ENCODE measurements at regions not wholly inside any gene's neighbourhood (a gene's known extent, or its start where the extent isn't known, plus 50 kb on each side); places are given as distances from the start of the nearest gene placed in this dataset.

DNA sequence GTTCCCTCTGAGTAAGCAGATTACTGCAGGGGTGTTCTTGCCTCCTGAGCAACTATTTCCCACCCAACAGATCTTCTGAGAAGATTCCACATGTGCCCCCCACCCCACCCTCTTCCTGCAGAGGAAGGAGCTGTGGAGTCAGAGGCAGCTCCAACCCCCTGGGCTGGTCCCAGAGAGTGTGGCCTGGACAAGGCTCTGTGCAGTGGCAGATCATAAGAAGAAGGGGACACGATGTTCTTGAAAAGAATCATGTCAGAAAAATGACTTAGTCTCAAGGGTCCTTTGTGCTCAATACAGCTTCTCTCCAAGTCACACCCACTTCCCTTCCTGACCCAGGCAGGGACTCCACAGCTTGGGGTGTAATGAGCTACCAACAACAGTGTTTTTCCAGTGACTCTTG is 95.2 kb downstream of the SYF2 start:
- TF ChIP-seq, protein P1, sequence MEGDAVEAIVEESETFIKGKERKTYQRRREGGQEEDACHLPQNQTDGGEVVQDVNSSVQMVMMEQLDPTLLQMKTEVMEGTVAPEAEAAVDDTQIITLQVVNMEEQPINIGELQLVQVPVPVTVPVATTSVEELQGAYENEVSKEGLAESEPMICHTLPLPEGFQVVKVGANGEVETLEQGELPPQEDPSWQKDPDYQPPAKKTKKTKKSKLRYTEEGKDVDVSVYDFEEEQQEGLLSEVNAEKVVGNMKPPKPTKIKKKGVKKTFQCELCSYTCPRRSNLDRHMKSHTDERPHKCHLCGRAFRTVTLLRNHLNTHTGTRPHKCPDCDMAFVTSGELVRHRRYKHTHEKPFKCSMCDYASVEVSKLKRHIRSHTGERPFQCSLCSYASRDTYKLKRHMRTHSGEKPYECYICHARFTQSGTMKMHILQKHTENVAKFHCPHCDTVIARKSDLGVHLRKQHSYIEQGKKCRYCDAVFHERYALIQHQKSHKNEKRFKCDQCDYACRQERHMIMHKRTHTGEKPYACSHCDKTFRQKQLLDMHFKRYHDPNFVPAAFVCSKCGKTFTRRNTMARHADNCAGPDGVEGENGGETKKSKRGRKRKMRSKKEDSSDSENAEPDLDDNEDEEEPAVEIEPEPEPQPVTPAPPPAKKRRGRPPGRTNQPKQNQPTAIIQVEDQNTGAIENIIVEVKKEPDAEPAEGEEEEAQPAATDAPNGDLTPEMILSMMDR (IDR thresholded peaks at IDR 0.05), result no peak
- TF ChIP-seq POLR2A (IDR thresholded peaks at IDR 0.05), result no peak
